Ishikawa (cell line): ENCODE measurements at regions not wholly inside any gene's neighbourhood (a gene's known extent, or its start where the extent isn't known, plus 50 kb on each side); places are given as distances from the start of the nearest gene placed in this dataset.
A peak's percentile ranks its signal among the peaks of the same experiment; 100 is the strongest.

ENCODE experiments used
- CEBPB ChIP-seq: IDR thresholded peaks from 2 replicates; pipeline ENCODE4 v1.6.1; 2012
- CREB1 ChIP-seq: IDR thresholded peaks from 2 replicates; pipeline ENCODE4 v1.6.1; 2012; ENCODE audit warnings: low read depth
- EGR1 ChIP-seq: IDR thresholded peaks from 2 replicates; pipeline ENCODE4 v1.6.1; 2012
- EP300 ChIP-seq: IDR thresholded peaks from 2 replicates; pipeline ENCODE4 v1.6.1; 2012; ENCODE audit warnings: borderline replicate concordance
- FOXM1 ChIP-seq: IDR thresholded peaks from 2 replicates; pipeline ENCODE4 v1.6.1; 2012; ENCODE audit warnings: low read depth, borderline replicate concordance
- MAX ChIP-seq: IDR thresholded peaks from 2 replicates; pipeline ENCODE4 v1.6.1; 2012
- NFIC ChIP-seq: IDR thresholded peaks from 2 replicates; pipeline ENCODE4 v1.6.1; 2012
- RAD21 ChIP-seq: IDR thresholded peaks from 2 replicates; pipeline ENCODE4 v1.6.1; 2012; ENCODE audit warnings: low read depth
- REST ChIP-seq: IDR thresholded peaks from 2 replicates; pipeline ENCODE4 v1.6.1; 2012; ENCODE audit warnings: low read depth, mild to moderate bottlenecking
- TAF1 ChIP-seq: IDR thresholded peaks from 2 replicates; pipeline ENCODE4 v1.6.1; 2012; ENCODE audit warnings: low read depth, mild to moderate bottlenecking
- TCF12 ChIP-seq: IDR thresholded peaks from 2 replicates; pipeline ENCODE4 v1.6.1; 2012; ENCODE audit warnings: low read depth
- TEAD4 ChIP-seq: IDR thresholded peaks from 2 replicates; pipeline ENCODE4 v1.6.1; 2012
- USF1 ChIP-seq: IDR thresholded peaks from 2 replicates; pipeline ENCODE4 v1.6.1; 2012
- YY1 ChIP-seq: IDR thresholded peaks from 2 replicates; pipeline ENCODE4 v1.6.1; 2012; ENCODE audit warnings: low read depth
- ZBTB7A ChIP-seq: IDR thresholded peaks from 2 replicates; pipeline ENCODE4 v1.6.1; 2012; ENCODE audit warnings: low read depth

GRCh38 chr5:158226496-158226895 is 367.6 kb upstream of the CLINT1 start:
- no peak for TF ChIP-seq TEAD4
- TF ChIP-seq NFIC: no peak
- TF ChIP-seq EGR1: no peak
- no peak for TF ChIP-seq CEBPB
- TF ChIP-seq FOXM1: no peak
- TF ChIP-seq YY1: no peak
- TF ChIP-seq CREB1: no peak
- TF ChIP-seq TCF12: no peak

GRCh38 chr5:158224253-158224652 is 365.3 kb upstream of the CLINT1 start:
- TF ChIP-seq MAX (no peak), CEBPB (no peak), EP300 (no peak), TAF1 (no peak), REST (no peak), YY1 (no peak), FOXM1 (no peak), NFIC (no peak), TCF12 (no peak), EGR1 (no peak), CREB1 (no peak), ZBTB7A (no peak), USF1 (no peak), TEAD4 (no peak), RAD21 (no peak)

- TF ChIP-seq EGR1: no peak
- TF ChIP-seq TEAD4: no peak
- no peak for TF ChIP-seq TCF12
- no peak for TF ChIP-seq EP300
- no peak for TF ChIP-seq ZBTB7A
- no peak for TF ChIP-seq USF1
- no peak for TF ChIP-seq REST
- no peak for TF ChIP-seq NFIC
- TF ChIP-seq MAX: no peak
- TF ChIP-seq FOXM1: no peak
- TF ChIP-seq YY1: no peak
- no peak for TF ChIP-seq RAD21
- TF ChIP-seq CEBPB: no peak
- TF ChIP-seq TAF1: no peak
Measured at GRCh38 chr5:158223054-158223600, 364.2 kb upstream of the CLINT1 start.

- TF ChIP-seq REST (no peak), TEAD4 (no peak), EGR1 (no peak), NFIC (no peak), TAF1 (no peak), USF1 (peak; percentile 95), CEBPB (no peak)
Measured at GRCh38 chr5:158212917-158213316, 354.0 kb upstream of the CLINT1 start.
